Loucy (cell line): ENCODE measurements at regions not wholly inside any gene's neighbourhood (a gene's known extent, or its start where the extent isn't known, plus 50 kb on each side); places are given as distances from the start of the nearest gene placed in this dataset.

ENCODE experiments used
- H2AFZ ChIP-seq: fragments of 200-600 bp; sonication (generic); 2 replicates; pipeline ENCODE4 v1.6.0; 2016; ENCODE audit warnings: antibody characterized with exemption, mild to moderate bottlenecking, low read length, moderate library complexity
- H3F3A ChIP-seq: fragments of 200-600 bp; 2 replicates; pipeline ENCODE4 v1.6.0; 2016; ENCODE audit warnings: antibody characterized with exemption, low read depth, mild to moderate bottlenecking
- H3K27me3 ChIP-seq: fragments of 200-600 bp; sonication (generic); 2 replicates; pipeline ENCODE4 v1.6.1; 2014; ENCODE audit warnings: low read length, mild to moderate bottlenecking; ENCODE audit not compliant: insufficient read depth, poor library complexity, severe bottlenecking
- H3K36me3 ChIP-seq: fragments of 200-600 bp; sonication (generic); 2 replicates; pipeline ENCODE4 v1.6.1; 2016; ENCODE audit warnings: low read length; ENCODE audit not compliant: insufficient read depth
- H3K4me1 ChIP-seq: fragments of 200-600 bp; sonication (generic); 2 replicates; pipeline ENCODE4 v1.5.1; 2014; ENCODE audit warnings: low read length, mild to moderate bottlenecking; ENCODE audit not compliant: insufficient read depth, poor library complexity, severe bottlenecking
- H3K4me2 ChIP-seq: fragments of 200-600 bp; sonication (generic); 2 replicates; pipeline ENCODE4 v1.6.0; 2014; ENCODE audit warnings: antibody characterized with exemption, low read length, low read depth, mild to moderate bottlenecking; ENCODE audit not compliant: poor library complexity, severe bottlenecking
- H3K4me3 ChIP-seq: fragments of 200-600 bp; sonication (generic); 2 replicates; pipeline ENCODE4 v1.5.1; 2014; ENCODE audit warnings: low read length, mild to moderate bottlenecking, mixed read lengths; ENCODE audit not compliant: poor library complexity, severe bottlenecking
- H3K79me2 ChIP-seq: fragments of 200-600 bp; sonication (generic); 2 replicates; pipeline ENCODE4 v1.6.1; 2014; ENCODE audit warnings: low read length; ENCODE audit not compliant: insufficient read depth
- H3K9ac ChIP-seq: fragments of 200-600 bp; sonication (generic); 2 replicates; pipeline ENCODE4 v1.6.0; 2014; ENCODE audit warnings: mild to moderate bottlenecking, low read depth, low read length, moderate library complexity; ENCODE audit not compliant: poor library complexity, severe bottlenecking
- H3K9me2 ChIP-seq: fragments of 200-600 bp; sonication (generic); replicated peaks from 2 replicates; pipeline ENCODE4 v1.6.1; 2016; ENCODE audit warnings: low read depth, low read length, mixed read lengths
- H3K9me3 ChIP-seq: fragments of 200-600 bp; sonication (generic); 2 replicates; pipeline ENCODE4 v1.6.1; 2014; ENCODE audit warnings: mild to moderate bottlenecking, antibody characterized with exemption, low read length, low read depth; ENCODE audit not compliant: insufficient read depth
- H4K20me1 ChIP-seq: fragments of 200-600 bp; sonication (generic); 2 replicates; pipeline ENCODE4 v1.6.0; 2014; ENCODE audit warnings: antibody characterized with exemption, low read length, mild to moderate bottlenecking; ENCODE audit not compliant: insufficient read depth, poor library complexity, severe bottlenecking
- EZH2phosphoT487 ChIP-seq: fragments of 200-600 bp; IDR thresholded peaks from 2 replicates; pipeline ENCODE4 v1.6.1; 2018; ENCODE audit warnings: antibody characterized with exemption, mild to moderate bottlenecking, moderate library complexity, borderline replicate concordance
- TF ChIP-seq, protein P1 (sequence below): fragments of 200-600 bp; sonication (generic); conservative IDR thresholded peaks from 2 replicates; pipeline ENCODE4 v1.5.1; 2014; ENCODE audit warnings: mild to moderate bottlenecking, antibody characterized with exemption, low read length

DNA sequence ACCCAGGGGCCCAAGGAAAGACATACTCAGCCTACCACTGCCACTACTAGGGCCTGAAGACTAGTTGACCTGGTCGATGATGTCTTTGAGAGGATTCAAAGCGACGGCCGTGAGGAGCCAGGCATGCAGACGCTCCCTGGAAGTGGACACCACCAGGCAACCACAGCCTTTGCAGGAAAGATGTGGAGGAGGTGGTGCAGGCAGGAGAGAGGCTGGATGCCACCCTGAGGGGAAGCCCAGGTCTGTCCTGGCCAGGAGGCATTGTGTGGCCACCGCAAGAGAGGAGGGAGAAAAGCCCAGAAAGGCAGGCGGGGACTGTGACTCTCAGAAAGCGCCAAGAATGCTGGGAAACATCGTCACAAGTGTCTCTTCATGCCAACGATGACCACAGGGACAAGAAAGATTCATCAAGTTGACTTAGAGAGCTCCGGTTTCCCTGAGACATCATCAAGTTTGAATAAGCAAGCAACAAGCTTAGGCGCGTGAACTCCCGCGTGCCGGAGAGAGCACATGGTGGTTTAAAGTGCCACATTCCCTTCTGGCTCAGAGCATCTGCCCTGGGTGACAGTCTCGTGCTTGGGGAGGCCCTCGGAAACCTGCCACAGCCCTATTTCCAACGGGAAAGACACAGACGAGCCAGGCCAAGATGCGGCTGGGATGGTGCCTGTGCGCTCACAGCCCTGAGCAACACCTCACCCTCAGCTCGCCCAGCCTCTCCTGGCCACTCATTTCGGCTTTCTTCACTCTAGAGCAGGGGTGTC, 464.5 kb upstream of the SALL3 start:
- H3F3A ChIP-seq = no peaks in the 10 kb centered on the region
- no peak overlapping the region for H3K9ac ChIP-seq
- TF ChIP-seq, protein P1, sequence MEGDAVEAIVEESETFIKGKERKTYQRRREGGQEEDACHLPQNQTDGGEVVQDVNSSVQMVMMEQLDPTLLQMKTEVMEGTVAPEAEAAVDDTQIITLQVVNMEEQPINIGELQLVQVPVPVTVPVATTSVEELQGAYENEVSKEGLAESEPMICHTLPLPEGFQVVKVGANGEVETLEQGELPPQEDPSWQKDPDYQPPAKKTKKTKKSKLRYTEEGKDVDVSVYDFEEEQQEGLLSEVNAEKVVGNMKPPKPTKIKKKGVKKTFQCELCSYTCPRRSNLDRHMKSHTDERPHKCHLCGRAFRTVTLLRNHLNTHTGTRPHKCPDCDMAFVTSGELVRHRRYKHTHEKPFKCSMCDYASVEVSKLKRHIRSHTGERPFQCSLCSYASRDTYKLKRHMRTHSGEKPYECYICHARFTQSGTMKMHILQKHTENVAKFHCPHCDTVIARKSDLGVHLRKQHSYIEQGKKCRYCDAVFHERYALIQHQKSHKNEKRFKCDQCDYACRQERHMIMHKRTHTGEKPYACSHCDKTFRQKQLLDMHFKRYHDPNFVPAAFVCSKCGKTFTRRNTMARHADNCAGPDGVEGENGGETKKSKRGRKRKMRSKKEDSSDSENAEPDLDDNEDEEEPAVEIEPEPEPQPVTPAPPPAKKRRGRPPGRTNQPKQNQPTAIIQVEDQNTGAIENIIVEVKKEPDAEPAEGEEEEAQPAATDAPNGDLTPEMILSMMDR = no peak
- TF ChIP-seq EZH2phosphoT487 = no peak
- no peak overlapping the region for H3K4me2 ChIP-seq
- no peak overlapping the region for H3K4me3 ChIP-seq
- no peak overlapping the region for H2AFZ ChIP-seq
- H3K79me2 ChIP-seq = no peaks in the 10 kb centered on the region
- H3K27me3 ChIP-seq = no peaks in the 10 kb centered on the region
- H3K9me2 ChIP-seq = no peaks in the 10 kb centered on the region
- no peaks in the 10 kb centered on the region for H4K20me1 ChIP-seq
- H3K4me1 ChIP-seq = no peaks in the 10 kb centered on the region
- H3K36me3 ChIP-seq = no peaks in the 10 kb centered on the region
- H3K9me3 ChIP-seq = no peaks in the 10 kb centered on the region; the same call in 1 of the 2 replicates

DNA sequence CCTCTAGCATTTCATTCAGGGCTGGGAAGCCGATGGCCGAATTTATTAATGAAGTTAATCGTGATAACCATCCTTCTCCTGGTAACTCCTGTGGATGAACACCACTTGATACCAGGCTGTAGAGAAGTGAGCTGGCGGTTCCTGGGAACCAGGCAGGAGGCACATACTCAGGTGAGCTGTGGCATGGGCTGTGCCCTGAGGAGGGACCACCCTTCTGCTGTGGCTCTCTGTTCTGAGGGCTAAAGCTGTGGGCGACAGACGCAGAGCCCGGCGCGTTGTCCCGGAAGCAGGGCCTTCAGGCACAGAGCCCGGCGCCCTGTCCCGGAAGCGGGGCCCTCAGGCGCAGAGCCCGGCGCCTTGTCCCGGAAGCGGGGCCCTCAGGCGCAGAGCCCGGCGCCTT, 462.3 kb upstream of the SALL3 start:
- Histone ChIP-seq H4K20me1 (no peaks in the 10 kb centered on the region), H3K9ac (no peak overlapping the region), H3K27me3 (no peaks in the 10 kb centered on the region), H3K36me3 (no peaks in the 10 kb centered on the region), H3K9me2 (no peaks in the 10 kb centered on the region), H3K9me3 (no peaks in the 10 kb centered on the region; the same call in 1 of the 2 replicates), H3K4me1 (no peaks in the 10 kb centered on the region), H3F3A (no peaks in the 10 kb centered on the region), H3K4me3 (no peak overlapping the region), H3K79me2 (no peaks in the 10 kb centered on the region), H2AFZ (no peak overlapping the region), H3K4me2 (no peak overlapping the region)
- TF ChIP-seq, protein P1 = no peak
- no peak for TF ChIP-seq EZH2phosphoT487

DNA sequence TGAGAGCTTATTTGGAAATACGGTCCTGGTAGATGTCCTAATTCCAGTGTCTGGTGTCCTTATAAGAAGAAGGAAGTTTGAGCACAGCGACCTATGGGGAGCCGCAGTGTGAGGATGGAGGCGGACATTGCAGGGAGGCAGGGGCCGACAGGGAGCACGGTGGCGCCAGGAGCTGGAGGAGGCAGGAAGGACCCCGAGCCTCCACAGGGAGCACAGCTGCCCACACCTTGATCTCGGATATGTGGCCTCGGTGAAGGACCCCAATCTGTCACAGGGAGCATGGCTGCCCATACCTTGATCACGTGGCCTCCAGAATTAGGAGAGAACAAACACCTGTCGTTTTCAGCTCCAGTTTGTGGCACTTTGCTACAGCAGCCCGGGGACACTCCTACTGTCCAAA, 461.6 kb upstream of the SALL3 start:
- Histone ChIP-seq H3F3A (no peaks in the 10 kb centered on the region), H3K79me2 (no peaks in the 10 kb centered on the region), H3K9me2 (no peaks in the 10 kb centered on the region), H3K9ac (no peak overlapping the region), H3K36me3 (no peaks in the 10 kb centered on the region), H3K27me3 (no peaks in the 10 kb centered on the region), H3K4me2 (no peak overlapping the region), H3K4me1 (no peaks in the 10 kb centered on the region), H2AFZ (no peak overlapping the region), H4K20me1 (no peaks in the 10 kb centered on the region), H3K9me3 (no peaks in the 10 kb centered on the region; the same call in 1 of the 2 replicates), H3K4me3 (no peak overlapping the region)
- no peak for TF ChIP-seq EZH2phosphoT487
- TF ChIP-seq, protein P1 = no peak
